ENCODE measurements at regions not wholly inside any gene's neighbourhood (a gene's known extent, or its start where the extent isn't known, plus 50 kb on each side); places are given as distances from the start of the nearest gene placed in this dataset.
"Not testable (repeated sequence)": the region's sequence is repeated elsewhere in the genome, so short reads cannot be mapped to it uniquely, and the experiment has no call there.

GRCh38 chr5:112472614-112473013 lies 53.5 kb upstream of the EPB41L4A start:
- no peak for DNase-seq (ENCODE audit: low read depth in 2 of 3, low spot score in 2 of 3)

DNA sequence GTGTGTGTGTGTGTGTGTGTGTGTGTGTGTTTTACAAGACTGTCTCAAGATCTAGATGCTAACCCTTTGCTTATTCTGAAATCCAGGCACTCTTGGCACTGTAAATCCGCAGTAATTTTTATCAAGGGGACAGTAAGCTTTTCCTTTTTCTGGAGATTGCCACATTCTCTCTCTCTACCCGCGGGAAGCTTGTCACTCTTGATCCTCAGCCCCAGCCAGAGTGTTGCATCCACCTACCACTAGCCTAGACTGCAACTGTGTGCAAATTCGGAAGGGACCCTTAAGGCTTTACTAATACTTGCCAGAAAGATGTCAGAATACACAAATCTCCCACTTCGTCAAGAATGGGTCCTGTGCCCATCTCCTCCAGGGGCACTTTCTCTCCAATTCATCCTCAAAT lies 54.9 kb upstream of the EPB41L4A start:
- no peak for DNase-seq (ENCODE audit: low read depth in 2 of 3, low spot score in 2 of 3)

- no peak for DNase-seq (ENCODE audit: low read depth in 2 of 3, low spot score in 2 of 3)
These were observed 56.8 kb upstream of the EPB41L4A start for GRCh38 chr5:112475747-112476365.

- DNase-seq (ENCODE audit: low read depth in 2 of 3, low spot score in 2 of 3), result no peak
These were observed 60.3 kb upstream of the EPB41L4A start for GRCh38 chr5:112479418-112479817.

GRCh38 chr5:112480501-112480900 lies 61.4 kb upstream of the EPB41L4A start:
- no peak for DNase-seq (ENCODE audit: low read depth in 2 of 3, low spot score in 2 of 3)

DNA sequence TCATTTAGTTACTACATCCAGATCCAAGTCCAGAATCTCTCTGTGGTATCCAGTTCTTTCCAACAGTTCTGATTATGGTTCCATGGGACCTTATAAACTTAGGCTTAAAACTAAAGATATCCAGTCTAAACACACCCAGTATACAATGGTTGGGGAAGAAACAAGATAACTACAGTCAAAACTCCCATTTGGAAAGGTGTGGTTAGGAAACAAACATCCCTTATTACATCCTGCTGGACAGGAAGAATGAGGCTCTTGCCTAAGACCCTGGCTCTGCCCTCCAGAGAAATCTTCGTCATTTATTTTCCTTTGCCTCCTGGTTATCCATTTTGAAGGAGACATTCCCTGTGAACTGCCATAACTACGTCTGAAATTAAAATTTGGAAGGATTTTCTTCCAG lies 64.6 kb upstream of the EPB41L4A start:
- no peak for DNase-seq (ENCODE audit: low read depth in 2 of 3, low spot score in 2 of 3)

DNA sequence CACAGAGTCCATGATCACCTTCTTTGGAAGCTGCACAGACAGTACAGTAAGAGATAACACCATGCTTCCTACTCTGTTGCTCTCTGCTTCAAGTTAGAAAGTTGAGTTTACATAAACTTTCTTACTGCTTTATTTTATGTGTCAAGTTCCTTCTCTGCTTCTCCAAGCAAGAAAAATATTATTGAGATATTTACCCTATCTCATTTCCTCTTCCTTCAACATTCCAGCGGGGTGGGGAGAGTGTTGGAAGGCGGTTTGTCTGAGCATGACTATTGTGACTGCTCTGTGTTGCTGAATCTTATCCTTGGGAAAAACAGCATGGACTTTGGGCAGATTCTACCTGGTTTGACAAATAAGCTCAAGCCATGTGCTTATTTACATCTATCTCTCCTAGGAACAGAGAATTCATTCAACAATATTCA lies 66.9 kb upstream of the EPB41L4A start:
- DNase-seq (ENCODE audit: low read depth in 2 of 3, low spot score in 2 of 3), result no peak

DNA sequence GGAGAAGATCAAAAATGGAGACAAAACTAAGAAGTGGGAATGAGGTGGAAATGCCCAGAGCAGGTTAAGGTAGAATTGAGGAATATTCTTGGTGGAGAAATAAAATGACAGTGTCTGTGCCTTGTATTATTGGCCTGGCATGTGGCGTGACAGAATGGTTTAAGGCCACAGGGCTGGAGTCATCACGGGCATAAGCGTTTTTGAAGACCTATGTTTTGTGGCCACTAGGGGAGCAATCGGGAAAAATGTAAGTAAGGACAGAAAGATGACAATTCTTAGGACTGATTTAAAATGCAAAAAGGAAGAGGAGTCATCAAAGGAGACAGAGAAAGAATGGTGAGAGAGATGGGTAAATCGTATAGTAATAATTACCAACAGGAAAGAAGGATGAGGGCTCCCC lies 72.2 kb upstream of the EPB41L4A start:
- peak in 2 of 3 donors; percentile 3 to 4 for DNase-seq (ENCODE audit: low read depth in 2 of 3, low spot score in 2 of 3)

DNA sequence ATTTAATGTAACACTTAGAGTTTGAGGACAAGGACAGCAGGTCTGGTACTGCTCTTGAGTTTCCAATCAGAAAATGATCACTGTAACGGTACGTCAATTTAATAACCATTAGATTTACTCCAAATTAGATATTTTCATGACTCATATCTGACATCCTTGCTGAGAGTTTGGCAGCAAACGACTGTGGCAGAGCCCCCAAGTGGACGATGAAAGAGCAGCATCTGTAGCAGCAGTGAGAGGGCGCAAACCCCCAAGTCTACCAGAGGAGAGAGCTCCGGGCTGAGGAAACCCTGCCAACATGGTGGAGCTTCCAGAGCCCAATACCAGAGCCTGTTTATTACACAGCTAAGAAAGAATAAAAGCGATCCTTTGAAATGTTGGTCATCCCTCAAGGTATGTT lies 73.2 kb upstream of the EPB41L4A start:
- peak in 2 of 3 donors; percentile 45 to 79 for DNase-seq (ENCODE audit: low read depth in 2 of 3, low spot score in 2 of 3)

- DNase-seq (ENCODE audit: low read depth in 2 of 3, low spot score in 2 of 3), result not testable (repeated sequence)
These were observed 84.8 kb upstream of the EPB41L4A start for GRCh38 chr5:112503749-112504501.

GRCh38 chr5:112509097-112509496 lies 90.0 kb upstream of the EPB41L4A start:
- not testable (repeated sequence) for DNase-seq (ENCODE audit: low read depth in 2 of 3, low spot score in 2 of 3)

DNA sequence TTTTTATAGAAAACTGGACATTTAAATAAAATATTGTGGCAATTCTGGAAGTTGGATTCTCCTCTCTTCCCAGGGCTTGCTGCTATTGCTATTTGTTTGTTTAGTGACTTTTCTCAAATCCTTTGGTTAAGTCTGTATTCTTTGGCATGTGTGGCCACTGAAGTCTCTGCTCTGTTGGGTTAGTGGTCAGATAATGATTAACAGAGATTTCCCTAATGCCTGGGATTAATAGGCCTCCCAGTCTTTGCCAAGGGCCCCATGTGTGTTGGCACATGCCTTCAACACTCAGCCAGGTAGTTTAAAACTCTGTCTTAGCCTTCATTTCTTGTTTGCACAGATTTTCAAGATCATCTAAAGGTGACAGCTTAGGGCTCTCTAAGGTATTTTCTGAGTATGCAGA lies 92.8 kb upstream of the EPB41L4A start:
- DNase-seq (ENCODE audit: low read depth in 2 of 3, low spot score in 2 of 3), result no peak

GRCh38 chr5:112512901-112513300 lies 93.8 kb upstream of the EPB41L4A start:
- DNase-seq (ENCODE audit: low read depth in 2 of 3, low spot score in 2 of 3), result no peak

DNA sequence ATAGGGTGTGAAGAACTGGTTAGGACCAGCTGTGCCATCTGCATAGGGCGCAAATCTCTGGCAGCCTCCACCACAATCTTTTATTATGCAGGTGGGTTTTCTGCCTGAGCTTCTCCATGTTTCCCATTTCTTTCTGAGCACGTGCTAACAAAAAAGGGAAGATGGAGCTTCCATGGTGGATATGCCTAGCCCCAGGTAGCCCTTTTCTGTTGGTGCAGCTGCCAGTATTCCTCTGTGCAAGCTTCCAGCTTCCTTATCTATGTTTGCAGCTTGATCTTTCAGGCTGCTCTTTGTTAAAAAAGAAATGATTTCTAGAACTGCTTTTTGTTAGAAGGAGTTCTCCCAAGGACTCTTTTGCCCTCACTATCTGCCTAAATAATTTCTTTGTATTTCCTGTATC lies 95.0 kb upstream of the EPB41L4A start:
- DNase-seq (ENCODE audit: low read depth in 2 of 3, low spot score in 2 of 3), result no peak

DNA sequence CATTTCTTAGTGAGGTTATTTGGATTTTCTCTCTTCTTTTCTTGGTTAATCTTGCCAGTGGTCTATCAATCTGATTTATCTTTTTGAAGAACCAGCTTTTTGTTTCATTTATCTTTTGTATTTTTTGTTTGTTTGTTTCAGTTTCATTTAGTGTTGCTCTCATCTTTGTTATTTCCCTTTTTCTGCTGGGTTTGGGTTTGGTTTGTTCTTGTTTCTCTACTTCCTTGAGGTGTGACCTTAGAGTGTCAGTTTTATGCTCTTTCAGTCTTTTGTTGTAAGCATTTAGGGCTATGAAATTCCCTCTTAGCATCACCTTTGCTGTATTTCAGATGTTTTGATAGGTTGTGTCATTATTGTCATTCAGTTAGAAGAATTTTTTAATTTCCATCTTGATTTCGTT lies 101.4 kb upstream of the EPB41L4A start:
- not testable (repeated sequence) for DNase-seq (ENCODE audit: low read depth in 2 of 3, low spot score in 2 of 3)

GRCh38 chr5:112522891-112523673 lies 104.0 kb upstream of the EPB41L4A start:
- not testable (repeated sequence) for DNase-seq (ENCODE audit: low read depth in 2 of 3, low spot score in 2 of 3)

DNA sequence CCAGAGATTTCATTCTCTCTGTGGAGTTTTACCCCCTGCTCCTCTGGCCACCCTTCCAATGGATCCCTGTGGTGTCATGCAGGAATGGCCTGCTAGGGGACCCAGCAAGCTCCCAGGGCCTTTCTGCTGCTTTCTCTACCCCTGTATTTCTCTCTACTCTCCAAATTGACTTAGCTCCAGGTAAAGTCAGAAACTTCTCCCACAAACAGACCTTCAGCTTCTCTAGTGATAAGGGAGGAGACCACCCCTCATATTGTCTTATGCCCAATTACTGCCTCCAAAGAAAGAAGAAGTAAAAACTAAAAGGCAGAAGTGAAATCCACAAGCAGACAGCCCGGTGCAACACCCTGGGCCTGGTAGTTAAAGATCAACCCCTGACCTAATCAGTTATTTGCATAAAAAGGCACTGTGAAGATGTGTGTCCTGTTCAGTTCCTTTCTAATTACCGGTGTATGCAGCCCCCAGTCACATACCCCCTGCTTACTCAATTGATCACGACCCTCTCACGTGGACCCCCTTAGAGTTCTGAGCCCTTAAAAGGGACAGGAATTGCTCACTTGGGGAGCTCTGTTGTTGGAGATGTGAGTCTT lies 104.7 kb upstream of the EPB41L4A start:
- not testable (repeated sequence) for DNase-seq (ENCODE audit: low read depth in 2 of 3, low spot score in 2 of 3)

GRCh38 chr5:112525217-112525616 lies 106.1 kb upstream of the EPB41L4A start:
- no peak for DNase-seq (ENCODE audit: low read depth in 2 of 3, low spot score in 2 of 3)

DNA sequence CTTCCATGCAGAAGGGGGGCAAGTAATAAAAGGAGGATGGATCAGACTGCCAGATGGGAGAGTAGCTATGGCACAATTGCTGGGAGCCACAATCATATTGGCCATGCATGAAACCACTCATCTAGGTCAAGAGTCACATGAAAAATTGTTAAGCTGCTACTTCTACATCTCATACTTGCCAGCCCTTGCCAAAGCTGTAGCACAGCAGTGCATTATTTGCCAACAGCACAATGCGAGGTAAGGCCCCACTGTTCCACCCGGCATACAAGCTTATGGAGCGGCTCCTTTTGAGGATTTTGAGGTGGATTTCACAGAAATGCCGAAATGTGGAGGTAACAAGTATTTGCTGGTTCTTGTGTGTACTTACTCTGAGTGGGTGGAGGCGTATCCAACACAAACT lies 109.9 kb upstream of the EPB41L4A start:
- no peak for DNase-seq (ENCODE audit: low read depth in 2 of 3, low spot score in 2 of 3)

GRCh38 chr5:112529525-112529924 lies 110.4 kb upstream of the EPB41L4A start:
- peak in 1 of 3 donors; percentile 20 for DNase-seq (ENCODE audit: low read depth in 2 of 3, low spot score in 2 of 3)

DNA sequence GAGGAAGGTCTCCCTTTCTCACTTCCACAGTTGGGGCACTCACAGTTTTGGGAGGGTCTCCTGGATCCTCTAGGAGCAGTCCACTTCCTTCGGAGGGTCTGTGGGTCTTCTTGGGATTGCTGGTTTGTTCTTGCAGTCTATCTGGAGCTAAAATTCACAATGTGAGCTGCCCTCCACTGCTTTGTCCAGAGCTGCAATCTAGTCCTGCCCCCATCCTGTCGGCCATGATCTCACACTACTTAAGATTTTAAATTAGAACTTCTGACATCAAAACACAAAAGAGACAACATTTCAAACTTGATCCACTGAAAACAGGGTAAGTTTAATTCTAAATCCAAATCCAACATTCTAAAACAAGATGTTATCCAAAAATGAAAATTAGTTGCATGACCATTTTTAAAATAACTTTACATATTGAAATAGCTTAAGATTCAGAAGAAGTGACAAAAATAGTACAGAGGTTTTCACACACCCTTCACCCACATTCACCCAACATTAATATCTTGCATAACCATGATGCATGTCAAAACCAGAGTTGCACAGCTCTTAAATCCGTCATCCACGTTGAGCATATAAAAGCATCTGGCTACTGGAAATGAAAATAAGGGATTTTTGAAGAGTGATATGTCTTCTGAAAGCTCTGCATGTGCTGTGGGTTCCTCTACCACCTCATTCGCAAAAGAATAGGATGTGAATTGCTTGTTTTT lies 113.7 kb upstream of the EPB41L4A start:
- DNase-seq (ENCODE audit: low read depth in 2 of 3, low spot score in 2 of 3), result no peak
